RWPE2 (cell line): ENCODE measurements at regions not wholly inside any gene's neighbourhood (a gene's known extent, or its start where the extent isn't known, plus 50 kb on each side); places are given as distances from the start of the nearest gene placed in this dataset.

Experiments
- ATAC-seq: fragments of 200-7000 bp; cut with Tn5 transposase; 3 replicates; pipeline ENCODE4 v1.9.1; 2021; ENCODE audit warnings: low read depth
- DNase-seq: peaks from one replicate; pipeline ENCODE4 v3.0.0-alpha.2; 2020; ENCODE audit warnings: low spot score
- H3K27ac ChIP-seq: fragments of 450-650 bp; 2 replicates; pipeline ENCODE4 v1.5.1; 2017; ENCODE audit warnings: mild to moderate bottlenecking; ENCODE audit not compliant: poor library complexity, severe bottlenecking
- H3K27me3 ChIP-seq: fragments of 250-450 bp; sonication (Bioruptor Pico); 2 replicates; pipeline ENCODE4 v1.5.1; 2021; ENCODE audit warnings: mild to moderate bottlenecking, moderate library complexity; ENCODE audit not compliant: insufficient read depth, poor library complexity, severe bottlenecking
- H3K36me3 ChIP-seq: fragments of 250-450 bp; sonication (Bioruptor Pico); 2 replicates; pipeline ENCODE4 v1.5.1; 2020; ENCODE audit warnings: low read depth, mild to moderate bottlenecking, moderate library complexity
- H3K4me1 ChIP-seq: fragments of 250-450 bp; sonication (Bioruptor Pico); 2 replicates; pipeline ENCODE4 v1.5.1; 2021; ENCODE audit warnings: mild to moderate bottlenecking, moderate library complexity; ENCODE audit not compliant: insufficient read depth, poor library complexity, severe bottlenecking
- H3K4me3 ChIP-seq: fragments of 250-450 bp; sonication (Bioruptor Pico); 2 replicates; pipeline ENCODE4 v1.5.1; 2021; ENCODE audit warnings: mild to moderate bottlenecking, moderate library complexity; ENCODE audit not compliant: severe bottlenecking
- H3K9me3 ChIP-seq: fragments of 250-450 bp; sonication (Bioruptor Pico); 2 replicates; pipeline ENCODE4 v1.5.1; 2021; ENCODE audit warnings: mild to moderate bottlenecking, moderate library complexity; ENCODE audit not compliant: severe bottlenecking
- CTCF ChIP-seq: fragments of 450-650 bp; IDR thresholded peaks from one replicate; pipeline ENCODE4 v1.5.1; 2017; ENCODE audit warnings: mild to moderate bottlenecking, moderate library complexity; ENCODE audit not compliant: poor library complexity, severe bottlenecking

- Histone ChIP-seq H3K27me3 (no peaks in the 10 kb centered on the region), H3K9me3 (no peaks in the 10 kb centered on the region), H3K27ac (no peak overlapping the region), H3K4me3 (no peak overlapping the region), H3K36me3 (no peaks in the 10 kb centered on the region), H3K4me1 (no peaks in the 10 kb centered on the region)
- DNase-seq (no peak), ATAC-seq (no peak)
- TF ChIP-seq CTCF, result no peak
These were observed 346.9 kb downstream of the MEIS1 start for GRCh38 chr2:66781804-66782203.

GRCh38 chr2:66782780-66783361 lies 347.9 kb downstream of the MEIS1 start:
- Histone ChIP-seq H3K9me3 (no peaks in the 10 kb centered on the region), H3K36me3 (no peaks in the 10 kb centered on the region), H3K27me3 (no peaks in the 10 kb centered on the region), H3K27ac (no peak overlapping the region), H3K4me3 (no peak overlapping the region), H3K4me1 (no peaks in the 10 kb centered on the region)
- TF ChIP-seq CTCF, result no peak
- DNase-seq, result no peak
- no peak for ATAC-seq

- H3K27me3 ChIP-seq, result no peaks in the 10 kb centered on the region
- peak; percentile 70 for ATAC-seq
- no peak overlapping the region for H3K27ac ChIP-seq
- no peak for TF ChIP-seq CTCF
- H3K4me3 ChIP-seq, result no peak overlapping the region
- no peaks in the 10 kb centered on the region for H3K9me3 ChIP-seq
- H3K4me1 ChIP-seq, result peaks cover 11% of the 10 kb centered on the region
- no peaks in the 10 kb centered on the region for H3K36me3 ChIP-seq
- DNase-seq, result no peak
These were observed 354.8 kb downstream of the MEIS1 start for GRCh38 chr2:66789741-66790140.

GRCh38 chr2:66790651-66791181 lies 355.8 kb downstream of the MEIS1 start:
- DNase-seq, result no peak
- ATAC-seq, result peak; percentile 79
- H3K4me3 ChIP-seq, result no peak overlapping the region
- no peak overlapping the region for H3K27ac ChIP-seq
- no peaks in the 10 kb centered on the region for H3K36me3 ChIP-seq
- TF ChIP-seq CTCF, result no peak
- H3K9me3 ChIP-seq, result no peaks in the 10 kb centered on the region
- H3K27me3 ChIP-seq, result no peaks in the 10 kb centered on the region
- peaks cover 11% of the 10 kb centered on the region for H3K4me1 ChIP-seq

GRCh38 chr2:66794070-66794469 lies 359.1 kb downstream of the MEIS1 start:
- Histone ChIP-seq H3K36me3 (no peaks in the 10 kb centered on the region), H3K27me3 (no peaks in the 10 kb centered on the region), H3K27ac (no peak overlapping the region), H3K4me1 (peaks cover 11% of the 10 kb centered on the region), H3K4me3 (no peak overlapping the region), H3K9me3 (no peaks in the 10 kb centered on the region)
- DNase-seq (no peak), ATAC-seq (no peak)
- TF ChIP-seq CTCF, result no peak
